Upper lobe of left lung (tissue), 6 donors: ENCODE measurements at regions not wholly inside any gene's neighbourhood (a gene's known extent, or its start where the extent isn't known, plus 50 kb on each side); places are given as distances from the start of the nearest gene placed in this dataset.
A peak's percentile ranks its signal among the peaks of the same experiment; 100 is the strongest.

Experiments
- ATAC-seq, 2 donors: fragments of 200-7000 bp; cut with Tn5 transposase; one replicate each; pipeline ENCODE4 v1.9.1; 2022; ENCODE audit warnings: mild to moderate bottlenecking in 2 of 2, moderate library complexity in 2 of 2; ENCODE audit not compliant: low FRiP score in 2 of 2
- DNase-seq, 2 donors: peaks; one replicate each; pipeline ENCODE4 v3.0.0-alpha.2; 2019 to 2020
- H3K27ac ChIP-seq, 4 donors: fragments of 200-600 bp; sonication (generic); one replicate each; pipeline ENCODE4 v1.5.1; 2016 to 2019
- H3K27me3 ChIP-seq, 4 donors: fragments of 200-600 bp; sonication (generic); one replicate each; pipeline ENCODE4 v1.5.1; 2017 to 2019
- H3K36me3 ChIP-seq, 4 donors: fragments of 200-600 bp; sonication (generic); one replicate each; pipeline ENCODE4 v1.5.1; 2016 to 2019
- H3K4me1 ChIP-seq, 4 donors: fragments of 200-600 bp; sonication (generic); one replicate each; pipeline ENCODE4 v1.5.1; 2018 to 2019
- H3K4me3 ChIP-seq, 4 donors: fragments of 200-600 bp; sonication (generic); one replicate each; pipeline ENCODE4 v1.5.1; 2017 to 2019; ENCODE audit warnings: mild to moderate bottlenecking in 2 of 4, moderate library complexity in 1 of 4
- H3K9me3 ChIP-seq, 4 donors: fragments of 200-600 bp; sonication (generic); one replicate each; pipeline ENCODE4 v1.5.1; 2018 to 2019
- EP300 ChIP-seq, 4 donors: sonication (generic); formaldehyde crosslinking; IDR thresholded peaks; one replicate each; pipeline ENCODE4 v1.5.1; 2017; ENCODE audit warnings: antibody characterized with exemption in 4 of 4, control low read depth in 2 of 4
- POLR2A ChIP-seq, 4 donors: fragments of 450-650 bp; IDR thresholded peaks; one replicate each; pipeline ENCODE4 v1.5.1; 2016 to 2017; ENCODE audit warnings: antibody characterized with exemption in 4 of 4, mild to moderate bottlenecking in 2 of 4
- POLR2AphosphoS5 ChIP-seq, 2 donors: sonication (generic); formaldehyde crosslinking; IDR thresholded peaks; one replicate each; pipeline ENCODE4 v1.5.1; 2017; ENCODE audit warnings: antibody characterized with exemption in 2 of 2
- WGBS, 2 donors: methylation state at CpG; one replicate each; pipeline ENCODE4 v1.1.5; 2017 to 2018; 5-methylcytosine and 5-hydroxymethylcytosine counted together
- TF ChIP-seq, protein P1 (sequence below), 6 experiments: fragments of 450-650 bp in 4 of 6; fragments of 200-600 bp in 2 of 6; sonication (generic) in 2 of 6; IDR thresholded peaks; one replicate each; pipeline ENCODE4 v1.5.1; 2016 to 2019; ENCODE audit warnings: antibody characterized with exemption in 6 of 6
- donor health status: DM: no; HTN: no; CAD: no; lungs with moderate emphysema.
- donor health status: DM: no; HTN: yes; CAD: no; lungs with severe emphysema.

DNA sequence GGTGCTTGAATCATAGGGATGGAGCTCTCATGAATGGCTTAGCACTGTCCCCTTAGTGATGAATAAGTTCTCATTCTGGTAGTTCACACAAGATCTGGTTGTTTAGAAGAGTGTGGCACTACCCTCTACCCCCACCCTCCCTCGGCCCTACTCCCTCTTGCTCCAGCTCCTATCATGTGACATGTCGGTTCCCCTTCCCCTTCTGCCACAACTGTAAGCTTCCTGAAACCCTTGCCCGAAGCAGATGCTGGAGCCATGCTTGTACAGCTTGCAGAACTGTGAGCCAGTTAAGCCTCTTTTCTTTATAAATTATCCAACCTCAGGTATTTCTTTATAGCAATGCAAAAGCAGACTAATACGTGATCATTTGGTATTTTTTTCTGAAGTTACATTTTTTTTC lies 1012.6 kb downstream of the BCL11A start:
- Histone ChIP-seq H3K36me3 (no peaks in the 10 kb centered on the region), H3K9me3 (no peaks in the 10 kb centered on the region), H3K27me3 (no peaks in the 10 kb centered on the region), H3K27ac (no peak overlapping the region), H3K4me1 (no peaks in the 10 kb centered on the region), H3K4me3 (no peak overlapping the region)
- 51 to 60% methylated on average over 4 of the region's 4 CpGs for WGBS, 2 donors
- no peak for TF ChIP-seq POLR2A (IDR thresholded peaks at IDR 0.05)
- TF ChIP-seq, protein P1, sequence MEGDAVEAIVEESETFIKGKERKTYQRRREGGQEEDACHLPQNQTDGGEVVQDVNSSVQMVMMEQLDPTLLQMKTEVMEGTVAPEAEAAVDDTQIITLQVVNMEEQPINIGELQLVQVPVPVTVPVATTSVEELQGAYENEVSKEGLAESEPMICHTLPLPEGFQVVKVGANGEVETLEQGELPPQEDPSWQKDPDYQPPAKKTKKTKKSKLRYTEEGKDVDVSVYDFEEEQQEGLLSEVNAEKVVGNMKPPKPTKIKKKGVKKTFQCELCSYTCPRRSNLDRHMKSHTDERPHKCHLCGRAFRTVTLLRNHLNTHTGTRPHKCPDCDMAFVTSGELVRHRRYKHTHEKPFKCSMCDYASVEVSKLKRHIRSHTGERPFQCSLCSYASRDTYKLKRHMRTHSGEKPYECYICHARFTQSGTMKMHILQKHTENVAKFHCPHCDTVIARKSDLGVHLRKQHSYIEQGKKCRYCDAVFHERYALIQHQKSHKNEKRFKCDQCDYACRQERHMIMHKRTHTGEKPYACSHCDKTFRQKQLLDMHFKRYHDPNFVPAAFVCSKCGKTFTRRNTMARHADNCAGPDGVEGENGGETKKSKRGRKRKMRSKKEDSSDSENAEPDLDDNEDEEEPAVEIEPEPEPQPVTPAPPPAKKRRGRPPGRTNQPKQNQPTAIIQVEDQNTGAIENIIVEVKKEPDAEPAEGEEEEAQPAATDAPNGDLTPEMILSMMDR (IDR thresholded peaks at IDR 0.05) = no peak
- no peak for TF ChIP-seq EP300 (IDR thresholded peaks at IDR 0.05)
- TF ChIP-seq POLR2AphosphoS5 (IDR thresholded peaks at IDR 0.05) = no peak
- no peak for DNase-seq
- no peak for ATAC-seq

DNA sequence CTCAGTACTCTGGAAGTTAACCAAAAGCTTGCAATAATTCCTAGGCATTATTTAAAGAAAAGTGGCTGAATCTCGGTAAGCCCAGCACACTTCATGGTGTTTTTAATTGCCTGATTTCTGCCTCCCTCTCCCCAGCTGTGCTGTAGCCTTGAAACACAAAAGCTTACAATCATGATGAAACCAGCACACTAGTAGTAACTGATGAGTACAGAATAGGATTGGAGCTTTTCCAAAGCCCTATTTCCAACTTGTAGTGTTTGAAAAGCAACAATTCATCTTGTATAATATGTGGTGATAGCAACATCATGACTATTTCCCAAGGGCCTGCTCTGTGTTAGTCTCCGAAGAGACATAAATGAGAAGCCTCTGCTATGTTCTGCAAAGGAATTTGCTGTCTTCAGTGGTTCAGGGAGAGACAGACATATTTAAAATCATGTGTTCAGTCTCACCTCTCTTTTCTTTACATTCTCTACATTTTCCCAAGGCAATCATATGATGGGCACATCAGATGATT lies 1015.0 kb downstream of the BCL11A start:
- H3K27me3 ChIP-seq = no peaks in the 10 kb centered on the region
- no peak overlapping the region for H3K4me3 ChIP-seq
- H3K4me1 ChIP-seq = no peaks in the 10 kb centered on the region
- DNase-seq (no peak), ATAC-seq (no peak)
- no peaks in the 10 kb centered on the region for H3K9me3 ChIP-seq
- TF ChIP-seq POLR2A (IDR thresholded peaks at IDR 0.05) = no peak
- TF ChIP-seq POLR2AphosphoS5 (IDR thresholded peaks at IDR 0.05) = no peak
- TF ChIP-seq, protein P1 (IDR thresholded peaks at IDR 0.05) = no peak
- no peak for TF ChIP-seq EP300 (IDR thresholded peaks at IDR 0.05)
- no peaks in the 10 kb centered on the region for H3K36me3 ChIP-seq
- WGBS, 2 donors = 71 to 76% methylated on average over 2 of the region's 2 CpGs
- H3K27ac ChIP-seq = no peak overlapping the region

DNA sequence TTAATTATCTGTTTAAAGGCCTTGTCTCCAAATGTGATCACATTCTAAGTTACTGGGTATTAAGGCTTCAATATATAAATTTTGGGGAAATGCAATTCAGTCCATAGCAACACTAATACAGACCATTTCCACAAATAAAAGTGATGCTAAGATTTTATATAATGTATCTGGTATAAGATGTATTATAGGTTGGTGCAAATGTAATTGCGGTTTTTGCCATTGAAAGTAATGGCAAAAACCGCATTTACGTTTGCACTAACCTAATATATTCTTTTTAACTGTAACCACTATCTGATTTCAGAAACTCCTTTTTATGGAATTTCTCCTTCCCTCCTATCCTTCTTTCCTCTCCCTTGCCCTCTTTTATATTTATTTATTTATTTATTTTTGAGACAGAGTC lies 1020.6 kb downstream of the BCL11A start:
- Histone ChIP-seq H3K4me1 (no peaks in the 10 kb centered on the region), H3K9me3 (no peaks in the 10 kb centered on the region), H3K4me3 (no peak overlapping the region), H3K27ac (no peak overlapping the region), H3K36me3 (no peaks in the 10 kb centered on the region), H3K27me3 (no peaks in the 10 kb centered on the region)
- DNase-seq (no peak), ATAC-seq (no peak)
- TF ChIP-seq EP300 (IDR thresholded peaks at IDR 0.05) = no peak
- no peak for TF ChIP-seq POLR2AphosphoS5 (IDR thresholded peaks at IDR 0.05)
- TF ChIP-seq, protein P1 (IDR thresholded peaks at IDR 0.05) = no peak
- WGBS, 2 donors = 93 to 97% methylated on average over 3 of the region's 3 CpGs

DNA sequence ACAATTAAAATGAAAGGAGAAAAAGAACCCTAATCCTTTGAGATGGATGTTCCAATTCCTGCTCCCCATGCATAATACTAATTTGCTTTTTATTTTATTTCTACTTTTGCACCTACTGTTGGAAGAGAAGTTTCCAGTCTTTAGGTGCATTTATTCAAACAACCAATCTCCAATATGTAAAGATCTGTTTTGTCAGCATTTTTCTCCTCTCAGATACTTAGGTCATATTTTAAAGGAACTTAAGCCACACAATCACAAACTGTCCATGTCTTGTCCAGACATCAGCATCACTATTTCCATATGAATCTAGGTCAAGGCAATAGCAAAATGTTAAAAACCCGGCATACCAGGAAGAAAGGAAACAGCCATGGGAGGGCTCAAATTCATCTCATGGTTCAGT lies 1023.2 kb downstream of the BCL11A start:
- WGBS, 2 donors = 53 to 57% methylated on average over 1 of the region's 1 CpG
- no peaks in the 10 kb centered on the region for H3K36me3 ChIP-seq
- no peaks in the 10 kb centered on the region for H3K9me3 ChIP-seq
- no peak overlapping the region for H3K4me3 ChIP-seq
- H3K27me3 ChIP-seq = no peaks in the 10 kb centered on the region
- ATAC-seq = no peak
- no peak overlapping the region for H3K27ac ChIP-seq
- no peaks in the 10 kb centered on the region for H3K4me1 ChIP-seq
- DNase-seq = no peak
- TF ChIP-seq EP300 (IDR thresholded peaks at IDR 0.05) (no peak), POLR2A (IDR thresholded peaks at IDR 0.05) (no peak), POLR2AphosphoS5 (IDR thresholded peaks at IDR 0.05) (no peak)
- TF ChIP-seq, protein P1 (IDR thresholded peaks at IDR 0.05) = no peak

DNA sequence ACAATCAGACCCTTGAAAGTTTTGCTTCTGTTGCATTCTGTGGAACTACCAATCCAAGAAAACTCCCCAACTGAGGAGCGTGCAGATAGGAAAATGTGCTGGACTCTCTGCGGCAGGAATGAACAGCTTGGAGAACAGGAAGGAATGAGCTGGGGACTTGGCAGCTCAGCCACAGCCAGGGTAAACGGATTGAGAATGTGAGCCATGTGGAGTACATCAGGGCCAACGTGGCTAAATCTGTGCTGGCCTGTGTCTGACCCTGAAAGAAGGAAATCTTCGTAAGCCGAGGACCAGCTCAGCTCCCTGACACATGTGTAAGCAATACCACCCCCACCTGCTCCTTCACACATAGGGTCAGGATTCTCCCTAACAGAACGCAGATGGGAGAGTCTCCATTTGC lies 1023.7 kb downstream of the BCL11A start:
- H3K9me3 ChIP-seq = no peaks in the 10 kb centered on the region
- no peak overlapping the region for H3K4me3 ChIP-seq
- H3K27me3 ChIP-seq = no peaks in the 10 kb centered on the region
- TF ChIP-seq POLR2A (IDR thresholded peaks at IDR 0.05) (no peak), EP300 (IDR thresholded peaks at IDR 0.05) (no peak), POLR2AphosphoS5 (IDR thresholded peaks at IDR 0.05) (peak in 1 of 2 donors; percentile 37)
- TF ChIP-seq, protein P1 (IDR thresholded peaks at IDR 0.05) = no peak
- H3K27ac ChIP-seq = no peak overlapping the region
- DNase-seq (no peak), ATAC-seq (peak in 1 of 2 donors; percentile 30)
- no peaks in the 10 kb centered on the region for H3K36me3 ChIP-seq
- WGBS, 2 donors = 49 to 65% methylated on average over 7 of the region's 7 CpGs
- H3K4me1 ChIP-seq = no peaks in the 10 kb centered on the region
